ENCODE measurements at regions not wholly inside any gene's neighbourhood (a gene's known extent, or its start where the extent isn't known, plus 50 kb on each side); places are given as distances from the start of the nearest gene placed in this dataset.

DNA sequence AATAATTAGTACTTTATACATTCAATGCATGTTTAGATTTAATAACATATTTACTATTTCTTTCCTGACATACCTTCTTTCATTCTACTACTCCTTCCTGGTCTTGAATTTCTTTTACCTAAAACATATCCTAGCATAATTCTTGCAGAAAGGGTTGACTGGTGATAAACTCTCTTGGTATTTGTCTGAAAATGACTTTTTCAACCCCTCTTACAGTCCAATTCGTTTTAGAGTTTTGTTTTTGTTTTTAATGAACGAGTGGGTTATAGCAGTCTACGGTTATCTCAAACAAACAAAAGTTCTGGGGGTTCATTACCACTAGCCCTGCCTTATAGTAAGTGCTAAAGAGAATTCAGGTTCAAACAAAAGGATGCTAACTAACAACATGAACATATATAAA lies 69.6 kb upstream of the ALDH1B1 start:
- Histone ChIP-seq H3K27ac (ENCODE audit: low read depth in 1 of 2, low read length in 2 of 2) (no peak overlapping the region), H3K9ac (ENCODE audit: low read depth in 1 of 2, low read length in 2 of 2) (no peak overlapping the region)
- 81% methylated on average over 3 of the region's 3 CpGs for WGBS

More for the DNA sequence above, 69.6 kb upstream of the ALDH1B1 start:
- no peak for DNase-seq (ENCODE audit: low spot score)
- Histone ChIP-seq H3K27me3 (ENCODE audit: control insufficient read depth in 4 of 4, insufficient read depth in 4 of 4, low read length in 3 of 4) (no peaks in the 10 kb centered on the region), H3K36me3 (ENCODE audit: control insufficient read depth in 4 of 4, insufficient read depth in 3 of 4, low read depth in 1 of 4, low read length in 3 of 4) (no peaks in the 10 kb centered on the region), H3K9me3 (ENCODE audit: control insufficient read depth in 4 of 4, low read length in 3 of 4) (no peaks in the 10 kb centered on the region), H3K4me3 (ENCODE audit: low read depth in 1 of 3, low read length in 3 of 3) (no peak overlapping the region), H3K4me1 (ENCODE audit: control insufficient read depth in 4 of 4, insufficient read depth in 4 of 4, low read length in 3 of 4) (no peaks in the 10 kb centered on the region)
- TF ChIP-seq, protein P1, sequence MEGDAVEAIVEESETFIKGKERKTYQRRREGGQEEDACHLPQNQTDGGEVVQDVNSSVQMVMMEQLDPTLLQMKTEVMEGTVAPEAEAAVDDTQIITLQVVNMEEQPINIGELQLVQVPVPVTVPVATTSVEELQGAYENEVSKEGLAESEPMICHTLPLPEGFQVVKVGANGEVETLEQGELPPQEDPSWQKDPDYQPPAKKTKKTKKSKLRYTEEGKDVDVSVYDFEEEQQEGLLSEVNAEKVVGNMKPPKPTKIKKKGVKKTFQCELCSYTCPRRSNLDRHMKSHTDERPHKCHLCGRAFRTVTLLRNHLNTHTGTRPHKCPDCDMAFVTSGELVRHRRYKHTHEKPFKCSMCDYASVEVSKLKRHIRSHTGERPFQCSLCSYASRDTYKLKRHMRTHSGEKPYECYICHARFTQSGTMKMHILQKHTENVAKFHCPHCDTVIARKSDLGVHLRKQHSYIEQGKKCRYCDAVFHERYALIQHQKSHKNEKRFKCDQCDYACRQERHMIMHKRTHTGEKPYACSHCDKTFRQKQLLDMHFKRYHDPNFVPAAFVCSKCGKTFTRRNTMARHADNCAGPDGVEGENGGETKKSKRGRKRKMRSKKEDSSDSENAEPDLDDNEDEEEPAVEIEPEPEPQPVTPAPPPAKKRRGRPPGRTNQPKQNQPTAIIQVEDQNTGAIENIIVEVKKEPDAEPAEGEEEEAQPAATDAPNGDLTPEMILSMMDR (IDR thresholded peaks at IDR 0.05; ENCODE audit: low read depth, low read length, missing input control), result no peak
- TF ChIP-seq YY1 (IDR thresholded peaks at IDR 0.05) (no peak), REST (IDR thresholded peaks at IDR 0.05) (no peak), JUND (IDR thresholded peaks at IDR 0.05) (no peak), EGR1 (IDR thresholded peaks at IDR 0.05; ENCODE audit: low read depth in 2 of 2) (no peak), FOXA2 (IDR thresholded peaks at IDR 0.05) (no peak), NR2F2 (IDR thresholded peaks at IDR 0.05) (no peak), SP1 (IDR thresholded peaks at IDR 0.05) (no peak), FOXA1 (IDR thresholded peaks at IDR 0.05) (no peak), HNF4G (IDR thresholded peaks at IDR 0.05) (no peak), RAD21 (IDR thresholded peaks at IDR 0.05) (no peak), HNF4A (conservative IDR thresholded peaks at IDR 0.05) (no peak), RXRA (IDR thresholded peaks at IDR 0.05) (no peak), MAX (IDR thresholded peaks at IDR 0.05) (no peak), TAF1 (conservative IDR thresholded peaks at IDR 0.05) (no peak), ZBTB33 (IDR thresholded peaks at IDR 0.05) (no peak), GABPA (IDR thresholded peaks at IDR 0.05 in 1 of 2, conservative IDR thresholded peaks at IDR 0.05 in 1 of 2) (no peak), ATF3 (IDR thresholded peaks at IDR 0.05) (no peak)

All from liver (tissue), 8 donors.